ENCODE measurements at regions not wholly inside any gene's neighbourhood (a gene's known extent, or its start where the extent isn't known, plus 50 kb on each side); places are given as distances from the start of the nearest gene placed in this dataset.

- TF ChIP-seq EZH2 (IDR thresholded peaks at IDR 0.05; ENCODE audit: low read depth, unreplicated experiment) (no peak), CTCF (conservative IDR thresholded peaks at IDR 0.05; ENCODE audit: low read depth in 2 of 2) (no peak), POLR2AphosphoS5 (IDR thresholded peaks at IDR 0.05; ENCODE audit: low read depth) (no peak), EZH2phosphoT487 (IDR thresholded peaks at IDR 0.05; ENCODE audit: unreplicated experiment) (no peak)
- TF ChIP-seq, protein P1, sequence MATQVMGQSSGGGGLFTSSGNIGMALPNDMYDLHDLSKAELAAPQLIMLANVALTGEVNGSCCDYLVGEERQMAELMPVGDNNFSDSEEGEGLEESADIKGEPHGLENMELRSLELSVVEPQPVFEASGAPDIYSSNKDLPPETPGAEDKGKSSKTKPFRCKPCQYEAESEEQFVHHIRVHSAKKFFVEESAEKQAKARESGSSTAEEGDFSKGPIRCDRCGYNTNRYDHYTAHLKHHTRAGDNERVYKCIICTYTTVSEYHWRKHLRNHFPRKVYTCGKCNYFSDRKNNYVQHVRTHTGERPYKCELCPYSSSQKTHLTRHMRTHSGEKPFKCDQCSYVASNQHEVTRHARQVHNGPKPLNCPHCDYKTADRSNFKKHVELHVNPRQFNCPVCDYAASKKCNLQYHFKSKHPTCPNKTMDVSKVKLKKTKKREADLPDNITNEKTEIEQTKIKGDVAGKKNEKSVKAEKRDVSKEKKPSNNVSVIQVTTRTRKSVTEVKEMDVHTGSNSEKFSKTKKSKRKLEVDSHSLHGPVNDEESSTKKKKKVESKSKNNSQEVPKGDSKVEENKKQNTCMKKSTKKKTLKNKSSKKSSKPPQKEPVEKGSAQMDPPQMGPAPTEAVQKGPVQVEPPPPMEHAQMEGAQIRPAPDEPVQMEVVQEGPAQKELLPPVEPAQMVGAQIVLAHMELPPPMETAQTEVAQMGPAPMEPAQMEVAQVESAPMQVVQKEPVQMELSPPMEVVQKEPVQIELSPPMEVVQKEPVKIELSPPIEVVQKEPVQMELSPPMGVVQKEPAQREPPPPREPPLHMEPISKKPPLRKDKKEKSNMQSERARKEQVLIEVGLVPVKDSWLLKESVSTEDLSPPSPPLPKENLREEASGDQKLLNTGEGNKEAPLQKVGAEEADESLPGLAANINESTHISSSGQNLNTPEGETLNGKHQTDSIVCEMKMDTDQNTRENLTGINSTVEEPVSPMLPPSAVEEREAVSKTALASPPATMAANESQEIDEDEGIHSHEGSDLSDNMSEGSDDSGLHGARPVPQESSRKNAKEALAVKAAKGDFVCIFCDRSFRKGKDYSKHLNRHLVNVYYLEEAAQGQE (IDR thresholded peaks at IDR 0.05; ENCODE audit: unreplicated experiment): no peak
- TF ChIP-seq, protein P2, sequence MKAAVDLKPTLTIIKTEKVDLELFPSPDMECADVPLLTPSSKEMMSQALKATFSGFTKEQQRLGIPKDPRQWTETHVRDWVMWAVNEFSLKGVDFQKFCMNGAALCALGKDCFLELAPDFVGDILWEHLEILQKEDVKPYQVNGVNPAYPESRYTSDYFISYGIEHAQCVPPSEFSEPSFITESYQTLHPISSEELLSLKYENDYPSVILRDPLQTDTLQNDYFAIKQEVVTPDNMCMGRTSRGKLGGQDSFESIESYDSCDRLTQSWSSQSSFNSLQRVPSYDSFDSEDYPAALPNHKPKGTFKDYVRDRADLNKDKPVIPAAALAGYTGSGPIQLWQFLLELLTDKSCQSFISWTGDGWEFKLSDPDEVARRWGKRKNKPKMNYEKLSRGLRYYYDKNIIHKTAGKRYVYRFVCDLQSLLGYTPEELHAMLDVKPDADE (IDR thresholded peaks at IDR 0.05): no peak
Measured at GRCh38 chr15:60095711-60096110, 91.6 kb downstream of the FOXB1 start.
